ENCODE measurements at regions not wholly inside any gene's neighbourhood (a gene's known extent, or its start where the extent isn't known, plus 50 kb on each side); places are given as distances from the start of the nearest gene placed in this dataset.

GRCh38 chr1:55775007-55775406 is 559.8 kb upstream of the USP24 start:
- Histone ChIP-seq H3K4me2 (ENCODE audit: low read length) (no peak overlapping the region), H3K9me3 (ENCODE audit: low read length) (no peaks in the 10 kb centered on the region), H3K9me2 (ENCODE audit: insufficient read depth, low read length) (no peaks in the 10 kb centered on the region), H3K4me1 (ENCODE audit: insufficient read depth, low read length, poor library complexity, severe bottlenecking) (no peaks in the 10 kb centered on the region), H3K27ac (ENCODE audit: low read depth, low read length, poor library complexity, severe bottlenecking) (no peak overlapping the region), H2AFZ (ENCODE audit: low read length) (no peak overlapping the region), H3K36me3 (ENCODE audit: insufficient read depth, low read length) (no peaks in the 10 kb centered on the region), H4K20me1 (ENCODE audit: insufficient read depth, low read length) (no peaks in the 10 kb centered on the region), H3K79me2 (ENCODE audit: insufficient read depth, low read depth, low read length) (no peaks in the 10 kb centered on the region), H3K4me3 (ENCODE audit: low read depth, low read length, poor library complexity, severe bottlenecking) (no peak overlapping the region)
- intact Hi-C loops (cut with micrococcal nuclease; ENCODE audit: unreplicated experiment) = no loop called here
- CTCF ChIA-PET (ENCODE audit: unreplicated experiment) = no interaction called here
- POLR2A ChIA-PET = no interaction called here
- DNase-seq (ENCODE audit: low spot score) = no peak
- BruUV-seq (replicated peaks) = no TSS peak
- no peak for TF ChIP-seq CTCF (conservative IDR thresholded peaks at IDR 0.05; ENCODE audit: low read length)
- no peak for TF ChIP-seq EZH2phosphoT487 (IDR thresholded peaks at IDR 0.05; ENCODE audit: borderline replicate concordance, low read depth, low read length)

DNA sequence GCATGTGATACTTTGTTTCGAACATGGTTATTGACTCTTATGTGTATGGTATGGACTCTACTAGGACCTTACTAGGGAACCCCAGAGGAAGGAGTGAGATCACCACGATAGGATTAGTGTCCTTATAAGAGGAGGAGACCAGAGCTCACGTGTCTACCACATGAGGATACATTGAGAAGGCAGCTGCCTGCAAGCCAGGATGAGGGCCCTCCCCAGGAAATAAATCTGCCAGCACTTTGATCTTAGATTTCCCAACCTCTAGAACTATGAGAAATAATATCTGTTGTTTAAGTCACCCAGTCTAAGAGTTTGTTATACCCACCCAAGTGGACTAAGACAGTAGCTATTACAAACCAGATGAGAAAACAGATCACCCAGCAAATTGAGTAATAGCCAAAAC is 559.3 kb upstream of the USP24 start:
- Histone ChIP-seq H3K4me3 (ENCODE audit: low read depth, low read length, poor library complexity, severe bottlenecking) (no peak overlapping the region), H3K9me2 (ENCODE audit: insufficient read depth, low read length) (no peaks in the 10 kb centered on the region), H3K27ac (ENCODE audit: low read depth, low read length, poor library complexity, severe bottlenecking) (no peak overlapping the region), H3K4me2 (ENCODE audit: low read length) (no peak overlapping the region), H4K20me1 (ENCODE audit: insufficient read depth, low read length) (no peaks in the 10 kb centered on the region), H3K9me3 (ENCODE audit: low read length) (no peaks in the 10 kb centered on the region), H3K4me1 (ENCODE audit: insufficient read depth, low read length, poor library complexity, severe bottlenecking) (no peaks in the 10 kb centered on the region), H2AFZ (ENCODE audit: low read length) (no peak overlapping the region), H3K79me2 (ENCODE audit: insufficient read depth, low read depth, low read length) (no peaks in the 10 kb centered on the region), H3K36me3 (ENCODE audit: insufficient read depth, low read length) (no peaks in the 10 kb centered on the region)
- DNase-seq (ENCODE audit: low spot score) = no peak
- POLR2A ChIA-PET = no interaction called here
- no TSS peak for BruUV-seq (replicated peaks)
- no peak for TF ChIP-seq EZH2phosphoT487 (IDR thresholded peaks at IDR 0.05; ENCODE audit: borderline replicate concordance, low read depth, low read length)
- no peak for TF ChIP-seq CTCF (conservative IDR thresholded peaks at IDR 0.05; ENCODE audit: low read length)
- intact Hi-C loops (cut with micrococcal nuclease; ENCODE audit: unreplicated experiment) = no loop called here
- CTCF ChIA-PET (ENCODE audit: unreplicated experiment) = no interaction called here

- H4K20me1 ChIP-seq (ENCODE audit: insufficient read depth, low read length) = no peaks in the 10 kb centered on the region
- no peak for TF ChIP-seq CTCF (conservative IDR thresholded peaks at IDR 0.05; ENCODE audit: low read length)
- no TSS peak for BruUV-seq (replicated peaks)
- H3K27ac ChIP-seq (ENCODE audit: low read depth, low read length, poor library complexity, severe bottlenecking) = no peak overlapping the region
- H3K36me3 ChIP-seq (ENCODE audit: insufficient read depth, low read length) = no peaks in the 10 kb centered on the region
- no peak for DNase-seq (ENCODE audit: low spot score)
- ChIA-PET CTCF (ENCODE audit: unreplicated experiment) (no interaction called here), POLR2A (no interaction called here)
- H3K4me1 ChIP-seq (ENCODE audit: insufficient read depth, low read length, poor library complexity, severe bottlenecking) = no peaks in the 10 kb centered on the region
- no peaks in the 10 kb centered on the region for H3K9me2 ChIP-seq (ENCODE audit: insufficient read depth, low read length)
- H2AFZ ChIP-seq (ENCODE audit: low read length) = no peak overlapping the region
- H3K9me3 ChIP-seq (ENCODE audit: low read length) = no peaks in the 10 kb centered on the region
- no peak overlapping the region for H3K4me2 ChIP-seq (ENCODE audit: low read length)
- no peaks in the 10 kb centered on the region for H3K79me2 ChIP-seq (ENCODE audit: insufficient read depth, low read depth, low read length)
- intact Hi-C loops (cut with micrococcal nuclease; ENCODE audit: unreplicated experiment) = no loop called here
- H3K4me3 ChIP-seq (ENCODE audit: low read depth, low read length, poor library complexity, severe bottlenecking) = no peak overlapping the region
Observed at GRCh38 chr1:55773211-55773940, 558.2 kb upstream of the USP24 start.
